Dedifferentiated amniotic fluid mesenchymal stem cell (primary cell): ENCODE measurements at regions not wholly inside any gene's neighbourhood (a gene's known extent, or its start where the extent isn't known, plus 50 kb on each side); places are given as distances from the start of the nearest gene placed in this dataset.

Experiments
- DNase-seq: peaks from one replicate; pipeline ENCODE4 v3.0.0-alpha.2; 2016; ENCODE audit errors: extremely low spot score

DNA sequence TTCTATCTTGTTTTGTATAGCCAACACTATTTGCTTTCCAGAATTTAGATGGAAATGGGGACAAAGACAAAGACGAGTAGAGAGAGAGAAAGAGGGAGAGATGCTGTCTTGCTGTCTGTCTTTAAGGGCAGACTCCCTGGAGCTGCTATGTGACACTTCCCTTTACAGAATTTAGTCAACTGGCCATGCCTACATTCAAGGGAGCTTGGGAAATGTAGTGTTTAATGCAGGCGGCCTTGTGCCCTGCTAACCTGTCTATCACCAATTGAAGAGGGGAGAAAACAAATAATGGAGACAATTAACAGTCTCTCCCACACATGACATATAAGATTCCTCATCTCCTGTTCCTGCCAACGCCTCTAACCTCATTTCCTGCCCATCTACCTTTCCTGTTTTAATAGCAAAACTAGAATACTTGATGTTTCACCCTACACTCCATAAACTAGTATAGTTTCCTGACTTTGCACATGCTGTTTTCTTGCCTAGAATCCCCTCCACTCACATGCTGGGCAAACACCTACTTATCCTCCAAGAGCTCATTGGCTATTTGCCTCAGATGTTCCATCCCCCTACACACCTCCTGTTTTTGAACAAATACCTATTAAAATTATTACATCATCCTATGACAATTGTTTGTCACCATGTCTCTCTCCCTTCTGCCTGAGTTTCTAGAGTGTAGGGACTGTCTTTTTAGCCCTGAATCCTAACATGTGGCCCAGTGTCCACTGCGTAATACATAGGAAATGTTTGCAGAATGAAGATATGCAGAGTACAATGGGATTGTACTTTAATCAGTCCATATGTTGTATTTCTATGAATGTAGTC is 117.2 kb downstream of the SLC25A24 start:
- no peak for DNase-seq

DNA sequence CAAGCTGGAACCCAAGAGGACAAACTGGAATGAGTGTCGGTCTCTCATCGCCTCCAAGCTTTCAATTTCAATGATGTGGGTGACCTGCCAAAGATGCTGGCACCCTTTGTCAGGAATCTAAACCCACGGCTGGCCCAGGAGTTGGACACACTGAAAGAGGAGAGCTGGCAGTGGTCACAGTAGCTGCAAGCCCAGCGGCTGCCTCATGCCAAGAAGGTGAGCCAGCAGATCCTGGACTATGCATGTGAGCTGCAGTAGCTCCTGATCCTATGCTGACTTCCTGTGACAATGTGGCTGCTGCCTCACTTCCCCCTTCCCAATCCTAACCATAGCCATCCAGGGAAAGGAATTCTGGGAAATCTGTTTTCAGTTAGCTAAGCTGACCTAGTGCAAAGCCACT is 117.0 kb upstream of the VAV3 start:
- DNase-seq = no peak

DNA sequence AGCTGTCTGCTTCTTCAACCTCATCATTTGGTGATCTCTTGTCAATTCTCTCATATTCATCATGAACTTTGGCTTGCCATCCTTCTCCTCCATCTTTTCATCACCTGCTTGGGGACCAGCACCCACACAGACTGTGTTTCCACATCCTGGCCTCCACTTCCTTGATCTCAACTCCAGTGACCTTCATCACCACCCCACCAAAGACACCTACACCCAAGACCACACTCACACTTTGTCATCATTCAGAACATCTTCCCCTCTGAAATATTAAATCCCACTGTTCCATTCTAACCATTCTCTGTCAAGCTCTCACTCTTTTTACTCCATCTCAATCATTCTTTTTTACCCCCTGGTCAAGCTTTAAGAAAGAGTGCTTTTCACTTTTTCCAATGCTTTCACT is 115.5 kb upstream of the VAV3 start:
- DNase-seq = no peak

- DNase-seq = no peak
Observed at GRCh38 chr1:108079440-108080025, 114.6 kb upstream of the VAV3 start.

GRCh38 chr1:108077991-108078390 is 113.0 kb upstream of the VAV3 start:
- no peak for DNase-seq

GRCh38 chr1:108075055-108075454 is 110.1 kb upstream of the VAV3 start:
- no peak for DNase-seq

DNA sequence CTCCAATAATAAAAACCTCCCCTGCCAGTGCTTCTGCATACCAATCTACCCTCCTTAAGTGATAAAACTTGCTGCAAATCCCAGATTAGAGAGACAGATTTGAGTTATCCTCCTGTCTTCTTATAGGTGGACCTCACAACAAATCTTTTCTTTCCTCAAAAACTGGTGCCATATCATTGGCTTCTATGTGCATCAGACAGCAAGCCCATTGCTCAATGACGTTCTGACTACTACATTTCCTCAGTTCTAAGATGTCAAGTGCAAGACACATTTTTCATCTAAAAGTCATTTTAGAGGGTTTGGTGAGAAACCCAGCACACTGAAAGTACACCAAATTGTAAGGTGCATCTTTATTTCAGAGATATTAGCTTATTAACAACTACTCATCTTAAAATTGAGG is 107.8 kb upstream of the VAV3 start:
- DNase-seq = no peak

DNA sequence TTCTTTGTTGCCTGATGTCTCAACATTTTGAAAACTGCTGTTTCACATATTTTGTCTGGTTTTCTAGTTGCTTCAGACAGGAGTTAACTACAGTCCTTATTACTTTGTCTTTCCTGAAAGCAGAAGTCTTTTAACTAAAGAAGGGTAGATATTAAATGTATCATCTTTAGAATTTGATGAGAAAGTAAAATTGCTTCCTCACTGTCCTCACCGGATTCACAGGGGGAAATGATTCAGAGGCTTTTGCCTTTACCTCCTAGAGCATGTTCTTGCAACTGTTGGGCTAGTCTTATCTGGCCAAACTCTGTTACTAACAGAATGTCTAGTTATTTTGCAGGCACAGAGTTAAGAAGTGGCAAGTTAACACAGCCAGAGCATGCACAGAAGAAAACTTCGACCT is 107.2 kb upstream of the VAV3 start:
- DNase-seq = no peak

DNA sequence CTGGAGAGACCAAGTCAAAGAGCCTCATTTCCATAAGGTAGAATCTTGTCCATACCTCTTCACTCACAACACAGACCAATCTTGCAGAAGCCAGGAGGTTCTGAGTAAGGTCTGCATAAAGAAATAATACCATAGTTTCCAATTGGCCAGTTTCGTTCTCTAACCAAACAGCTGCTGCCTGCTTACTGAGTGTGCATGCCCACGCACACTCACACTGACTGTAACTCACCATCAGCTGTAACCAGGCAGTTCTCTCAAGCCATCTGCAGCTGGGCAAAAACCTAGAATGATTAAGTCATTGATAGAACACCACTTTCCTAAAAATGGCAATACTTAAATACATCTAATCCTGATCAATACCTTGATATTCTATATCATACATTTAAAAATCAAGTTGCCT is 106.6 kb upstream of the VAV3 start:
- no peak for DNase-seq

GRCh38 chr1:108070662-108071061 is 105.7 kb upstream of the VAV3 start:
- no peak for DNase-seq

DNA sequence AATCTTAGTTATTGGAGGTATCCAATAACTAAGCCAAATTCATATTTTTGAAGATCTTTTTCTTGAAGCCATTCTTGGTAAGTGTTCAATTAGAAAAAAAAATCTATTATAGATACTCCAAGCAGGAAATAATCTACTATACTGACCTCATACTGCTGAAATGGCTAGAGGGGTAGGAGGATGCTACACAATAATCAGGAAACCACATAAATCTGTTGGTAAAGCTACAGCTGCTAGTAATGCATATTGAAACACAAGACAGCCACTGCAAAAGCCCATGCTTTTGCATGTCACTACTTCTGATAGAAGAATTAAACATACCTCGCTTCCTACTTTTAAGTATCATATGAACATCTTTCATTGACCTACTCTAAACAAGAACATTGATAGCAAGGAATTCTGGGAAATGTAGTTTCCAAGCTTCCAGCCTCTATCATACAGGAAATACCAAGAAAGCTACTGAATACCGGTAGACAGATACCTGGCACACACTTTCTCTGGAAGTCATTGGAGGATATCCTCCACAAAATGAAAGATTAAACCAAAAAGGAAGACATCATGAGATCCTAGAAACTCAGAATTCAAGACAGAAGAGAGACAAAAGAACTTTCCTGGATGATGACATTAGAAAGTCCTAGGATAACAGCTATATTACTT is 103.0 kb upstream of the VAV3 start:
- no peak for DNase-seq

DNA sequence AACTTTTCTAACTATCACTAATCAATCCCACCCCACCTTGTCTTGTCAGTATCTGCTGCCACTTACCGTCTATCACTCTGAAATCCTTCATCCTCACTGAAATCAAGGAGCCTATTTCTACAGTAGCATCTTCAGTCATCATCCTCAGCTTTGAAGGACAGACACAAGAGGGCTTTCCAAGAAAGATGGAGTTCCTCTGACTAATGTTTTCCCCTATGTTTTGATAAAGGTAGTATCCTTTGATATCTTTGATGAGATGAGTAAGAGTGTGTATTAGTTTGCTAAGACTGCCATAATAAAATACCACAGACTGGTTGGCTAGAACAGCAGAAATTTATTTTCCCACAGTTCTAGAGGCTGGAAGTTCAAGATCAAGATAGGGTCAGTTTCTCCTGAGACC is 101.8 kb upstream of the VAV3 start:
- no peak for DNase-seq

DNA sequence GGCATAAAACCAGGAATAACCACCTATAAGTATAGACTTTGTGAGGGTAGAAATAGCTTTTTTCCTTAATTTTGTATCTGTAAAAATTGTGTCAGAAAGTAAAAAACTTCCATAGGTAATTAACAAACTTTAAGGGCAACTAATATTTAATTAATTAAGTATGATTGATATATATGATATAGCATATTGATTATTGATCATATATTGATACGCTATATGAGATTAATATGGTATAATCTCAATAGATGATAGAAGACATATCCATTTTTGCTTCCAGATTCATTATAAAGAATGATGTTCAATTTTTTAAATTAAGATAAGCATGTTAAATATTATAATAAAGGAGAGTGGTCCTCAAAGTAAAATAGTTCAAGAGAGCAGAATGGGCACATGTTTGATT is 99.3 kb upstream of the VAV3 start:
- DNase-seq = no peak

- no peak for DNase-seq
Observed at GRCh38 chr1:108063703-108064102, 98.7 kb upstream of the VAV3 start.

GRCh38 chr1:108059945-108060344 is 95.0 kb upstream of the VAV3 start:
- DNase-seq = no peak

GRCh38 chr1:108057541-108057940 is 92.6 kb upstream of the VAV3 start:
- no peak for DNase-seq

GRCh38 chr1:108056436-108056990 is 91.5 kb upstream of the VAV3 start:
- no peak for DNase-seq

GRCh38 chr1:108055387-108055786 is 90.4 kb upstream of the VAV3 start:
- no peak for DNase-seq

- no peak for DNase-seq
Observed at GRCh38 chr1:108054396-108054795, 89.4 kb upstream of the VAV3 start.

DNA sequence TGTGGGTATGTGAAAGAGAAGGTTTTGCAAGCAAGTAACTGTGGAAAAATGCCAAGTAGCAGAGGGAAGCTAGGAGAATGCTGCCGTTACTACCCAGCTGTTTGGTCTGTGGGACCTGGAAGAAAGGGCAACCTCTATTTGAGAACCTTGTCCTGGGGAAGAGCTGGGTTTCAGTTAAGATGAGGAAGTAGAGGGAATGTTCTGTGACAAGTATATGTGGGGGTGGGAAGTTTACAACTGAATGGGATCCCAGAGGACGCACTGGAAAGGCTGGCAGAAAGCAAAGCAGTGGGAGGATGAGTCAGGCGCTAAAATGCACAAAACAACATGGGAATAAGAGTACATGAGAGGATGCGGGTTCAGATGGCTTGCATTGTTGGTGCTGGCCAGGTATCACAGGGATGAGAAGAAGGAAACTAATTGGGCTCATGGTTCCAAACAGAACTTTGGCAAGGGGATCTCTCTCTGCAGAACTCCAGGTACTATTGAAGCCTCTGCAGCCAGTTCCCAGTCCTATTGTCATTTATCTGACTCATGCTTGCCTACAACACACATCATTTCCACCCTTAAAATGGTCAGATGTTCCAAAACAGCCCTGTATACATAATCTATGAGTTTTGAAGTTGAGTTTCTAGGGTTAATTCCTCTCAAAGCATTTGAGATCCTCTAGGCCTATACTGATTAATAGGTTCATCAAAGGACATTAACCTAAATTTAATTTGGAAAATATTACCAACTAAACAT is 88.5 kb upstream of the VAV3 start:
- DNase-seq = no peak

GRCh38 chr1:108051631-108052377 is 86.8 kb upstream of the VAV3 start:
- no peak for DNase-seq
